GM23338 (cell line): ENCODE measurements at regions not wholly inside any gene's neighbourhood (a gene's known extent, or its start where the extent isn't known, plus 50 kb on each side); places are given as distances from the start of the nearest gene placed in this dataset.

Source experiments
- ATAC-seq: fragments of 200-7000 bp; cut with Tn5 transposase; 3 replicates; pipeline ENCODE4 v1.9.1; 2020
- DNase-seq: peaks from one replicate; pipeline ENCODE4 v3.0.0-alpha.2; 2015; ENCODE audit warnings: low spot score
- H2AFZ ChIP-seq: fragments of 200-600 bp; sonication (generic); 2 replicates; pipeline ENCODE4 v1.8.0; 2016; ENCODE audit warnings: antibody characterized with exemption, mild to moderate bottlenecking, moderate library complexity
- H3F3A ChIP-seq: fragments of 200-600 bp; sonication (generic); replicated peaks from 2 replicates; pipeline ENCODE4 v1.8.0; 2017; ENCODE audit warnings: antibody characterized with exemption, mixed run types, low read depth
- H3K27ac ChIP-seq: fragments of 200-600 bp; sonication (generic); 2 replicates; pipeline ENCODE4 v1.6.1; 2016; ENCODE audit warnings: low read depth
- H3K27me3 ChIP-seq: fragments of 200-600 bp; sonication (generic); 2 replicates; pipeline ENCODE4 v1.8.0; 2016; ENCODE audit warnings: mild to moderate bottlenecking, mixed run types, moderate library complexity; ENCODE audit not compliant: insufficient read depth
- H3K36me3 ChIP-seq: fragments of 200-600 bp; sonication (generic); 2 replicates; pipeline ENCODE4 v1.8.0; 2016; ENCODE audit warnings: mild to moderate bottlenecking; ENCODE audit not compliant: insufficient read depth
- H3K4me1 ChIP-seq: fragments of 200-600 bp; sonication (generic); 2 replicates; pipeline ENCODE4 v1.8.0; 2016; ENCODE audit warnings: mild to moderate bottlenecking, moderate library complexity; ENCODE audit not compliant: insufficient read depth
- H3K4me2 ChIP-seq: fragments of 200-600 bp; sonication (generic); 2 replicates; pipeline ENCODE4 v1.7.1; 2017; ENCODE audit warnings: mixed run types
- H3K4me3 ChIP-seq: fragments of 200-600 bp; sonication (generic); 2 replicates; pipeline ENCODE4 v1.6.1; 2016; ENCODE audit warnings: mixed run types
- H3K79me2 ChIP-seq: fragments of 200-600 bp; sonication (generic); replicated peaks from 2 replicates; pipeline ENCODE4 v1.8.0; 2017; ENCODE audit warnings: mild to moderate bottlenecking; ENCODE audit not compliant: insufficient read depth
- H3K9me2 ChIP-seq: fragments of 200-600 bp; sonication (generic); 2 replicates; pipeline ENCODE4 v1.8.0; 2017; ENCODE audit not compliant: insufficient read depth
- H4K20me1 ChIP-seq: fragments of 200-600 bp; sonication (generic); replicated peaks from 2 replicates; pipeline ENCODE4 v1.8.0; 2017; ENCODE audit warnings: mild to moderate bottlenecking; ENCODE audit not compliant: insufficient read depth
- H3K27ac Mint-ChIP-seq: 2 replicates; pipeline ENCODE4 v1.8.0; 2020; ENCODE audit warnings: inconsistent platforms, mild to moderate bottlenecking, moderate library complexity, mixed read lengths
- H3K27me3 Mint-ChIP-seq: 3 replicates; pipeline ENCODE4 v1.8.0; 2022; ENCODE audit warnings: low read depth, mild to moderate bottlenecking, moderate library complexity, mixed read lengths, inconsistent platforms; ENCODE audit not compliant: insufficient read depth, poor library complexity
- H3K36me3 Mint-ChIP-seq: 3 replicates; pipeline ENCODE4 v1.8.0; 2021; ENCODE audit warnings: low read depth, mild to moderate bottlenecking, inconsistent platforms, moderate library complexity, mixed read lengths
- H3K4me1 Mint-ChIP-seq: 3 replicates; pipeline ENCODE4 v1.8.0; 2020; ENCODE audit warnings: mild to moderate bottlenecking, inconsistent platforms, mixed read lengths
- H3K4me3 Mint-ChIP-seq: 3 replicates; pipeline ENCODE4 v1.8.0; 2021; ENCODE audit warnings: moderate library complexity, mild to moderate bottlenecking, inconsistent platforms, mixed read lengths
- H3K9me3 Mint-ChIP-seq: 3 replicates; pipeline ENCODE4 v1.8.0; 2020; ENCODE audit warnings: moderate library complexity, mild to moderate bottlenecking, inconsistent platforms, mixed read lengths
- CREB1 ChIP-seq: fragments of 250-450 bp; sonication (Bioruptor Pico); IDR thresholded peaks from 2 replicates; pipeline ENCODE4 v1.5.0; 2020; ENCODE audit warnings: low read depth, mild to moderate bottlenecking, moderate library complexity
- ETS1 ChIP-seq: IDR thresholded peaks from 2 replicates; pipeline ENCODE4 v1.6.1; 2016; ENCODE audit warnings: antibody characterized with exemption
- EZH2phosphoT487 ChIP-seq: fragments of 200-600 bp; sonication (generic); IDR thresholded peaks from one replicate; pipeline ENCODE4 v1.8.1; 2018; ENCODE audit warnings: antibody characterized with exemption; ENCODE audit not compliant: unreplicated experiment
- JUNB ChIP-seq: IDR thresholded peaks from one replicate; pipeline ENCODE4 v1.6.1; 2016; ENCODE audit warnings: antibody characterized with exemption; ENCODE audit not compliant: unreplicated experiment
- NANOG ChIP-seq: IDR thresholded peaks from 2 replicates; pipeline ENCODE4 v1.6.1; 2016; ENCODE audit warnings: antibody characterized with exemption, borderline replicate concordance
- POLR2AphosphoS5 ChIP-seq: IDR thresholded peaks from 2 replicates; pipeline ENCODE4 v1.6.1; 2016; ENCODE audit warnings: antibody characterized with exemption, low read depth
- REST ChIP-seq: IDR thresholded peaks from one replicate; pipeline ENCODE4 v1.6.1; 2018; ENCODE audit warnings: antibody characterized with exemption; ENCODE audit not compliant: unreplicated experiment
- STAT1 ChIP-seq: IDR thresholded peaks from one replicate; pipeline ENCODE4 v1.6.1; 2016; ENCODE audit warnings: antibody characterized with exemption; ENCODE audit not compliant: unreplicated experiment
- ZNF331 ChIP-seq: fragments of 250-450 bp; sonication (Bioruptor Pico); IDR thresholded peaks from 2 replicates; pipeline ENCODE4 v1.5.0; 2020; ENCODE audit warnings: low read depth, mild to moderate bottlenecking, moderate library complexity
- ZNF462 ChIP-seq: fragments of 250-450 bp; sonication (Bioruptor Pico); IDR thresholded peaks from 2 replicates; pipeline ENCODE4 v1.5.0; 2020; ENCODE audit warnings: mild to moderate bottlenecking, moderate library complexity

GRCh38 chr2:240252191-240252871 lies 111.9 kb upstream of the OTOS start (continued):
- no peak for TF ChIP-seq ZNF462

GRCh38 chr2:240252872-240253511 lies 112.5 kb upstream of the OTOS start:
- Histone ChIP-seq H3K36me3 (no peaks in the 10 kb centered on the region), H3K4me2 (no peak overlapping the region), H3F3A (no peaks in the 10 kb centered on the region), H3K27ac (no peak overlapping the region), H3K79me2 (no peaks in the 10 kb centered on the region), H4K20me1 (no peaks in the 10 kb centered on the region), H3K27me3 (no peaks in the 10 kb centered on the region), H3K4me1 (no peaks in the 10 kb centered on the region), H2AFZ (no peak overlapping the region), H3K4me3 (no peak overlapping the region), H3K9me2 (0 out of 2 replicates have a peak, but pooled peaks cover 6% of the 10 kb centered on the region)
- Mint-ChIP-seq H3K9me3 (peaks cover 14% of the 10 kb centered on the region), H3K4me3 (no peak overlapping the region), H3K27me3 (peaks cover 13% of the 10 kb centered on the region), H3K4me1 (peaks cover 11% of the 10 kb centered on the region), H3K27ac (no peak overlapping the region), H3K36me3 (peaks cover 6% of the 10 kb centered on the region)
- ATAC-seq (no peak), DNase-seq (no peak)
- TF ChIP-seq STAT1: no peak
- TF ChIP-seq NANOG: no peak
- no peak for TF ChIP-seq ZNF331 (CRISPR knock-in tag)
- TF ChIP-seq POLR2AphosphoS5: no peak
- no peak for TF ChIP-seq ETS1
- no peak for TF ChIP-seq CREB1
- TF ChIP-seq EZH2phosphoT487: no peak
- no peak for TF ChIP-seq JUNB
- TF ChIP-seq REST: no peak
